Ecto neural progenitor cell (in vitro differentiated cells): ENCODE measurements at regions not wholly inside any gene's neighbourhood (a gene's known extent, or its start where the extent isn't known, plus 50 kb on each side); places are given as distances from the start of the nearest gene placed in this dataset.
"Not testable (repeated sequence)": the region's sequence is repeated elsewhere in the genome, so short reads cannot be mapped to it uniquely, and the experiment has no call there.

Source experiments
- DNase-seq: peaks from one replicate; pipeline ENCODE4 v3.0.0-alpha.2; 2018; ENCODE audit warnings: low spot score

DNA sequence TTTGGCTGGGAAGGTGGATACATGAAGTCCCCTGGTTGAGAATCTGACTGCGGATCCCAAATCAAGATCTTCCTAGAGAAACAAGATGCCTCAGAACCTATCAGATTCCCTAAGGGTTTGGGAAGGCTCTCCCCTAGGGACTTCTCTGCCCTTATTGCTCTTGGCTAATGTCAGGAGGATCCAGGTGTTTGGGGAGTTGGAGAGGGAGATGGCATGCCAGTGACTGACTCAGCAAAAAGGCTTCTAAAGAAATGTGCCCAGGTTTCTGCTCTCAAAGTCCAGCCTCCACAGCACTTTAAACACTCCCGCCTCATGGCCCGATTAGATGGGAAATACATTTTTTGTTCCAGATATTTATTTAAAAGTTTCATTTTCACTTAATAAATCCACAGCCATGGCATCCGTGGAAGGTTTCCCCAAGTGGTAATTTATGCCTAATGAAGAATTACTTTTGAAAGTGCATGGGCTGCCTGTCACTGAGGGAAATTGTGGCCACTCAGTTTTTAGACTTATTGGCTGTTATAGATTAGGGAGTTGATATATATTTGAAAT lies 156.4 kb downstream of the OSR1 start:
- DNase-seq: no peak

DNA sequence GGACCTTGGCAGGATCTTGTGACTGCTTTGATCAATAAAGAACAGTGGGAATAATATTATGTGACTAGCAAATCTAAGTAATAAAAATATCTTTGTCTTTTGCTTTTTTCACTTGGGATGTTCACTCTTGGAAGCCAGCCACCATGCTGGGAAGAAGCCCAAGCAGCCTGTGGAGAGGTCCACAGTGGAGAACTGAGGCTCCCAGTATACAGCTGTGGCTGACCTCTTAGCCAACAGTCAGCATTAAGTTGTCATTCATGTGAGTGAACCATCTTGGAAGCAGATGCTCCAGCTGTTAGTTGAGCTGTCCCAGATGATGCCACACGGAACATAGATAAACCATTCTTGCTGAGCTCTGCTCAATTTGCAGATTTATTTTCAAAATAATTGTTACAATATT lies 160.0 kb downstream of the OSR1 start:
- no peak for DNase-seq

DNA sequence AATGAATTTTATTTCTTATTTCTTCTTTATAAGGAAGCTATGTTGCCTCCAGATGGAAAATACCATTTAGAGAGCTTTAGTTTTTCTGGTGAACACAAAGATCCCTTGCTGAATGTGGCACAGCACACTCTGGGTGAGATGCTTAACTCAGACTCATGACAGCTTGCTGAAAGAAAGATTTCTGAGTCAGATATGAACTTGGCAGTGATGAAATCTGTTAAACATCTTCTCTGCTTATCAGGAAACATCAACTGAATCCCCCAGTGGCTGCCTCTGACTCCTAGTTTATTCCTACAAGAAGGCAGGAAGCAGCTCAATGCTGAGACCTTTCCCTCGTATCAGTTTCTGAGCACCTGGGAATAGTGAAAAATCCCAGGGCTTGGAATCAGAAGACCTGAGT lies 162.8 kb downstream of the OSR1 start:
- no peak for DNase-seq

DNA sequence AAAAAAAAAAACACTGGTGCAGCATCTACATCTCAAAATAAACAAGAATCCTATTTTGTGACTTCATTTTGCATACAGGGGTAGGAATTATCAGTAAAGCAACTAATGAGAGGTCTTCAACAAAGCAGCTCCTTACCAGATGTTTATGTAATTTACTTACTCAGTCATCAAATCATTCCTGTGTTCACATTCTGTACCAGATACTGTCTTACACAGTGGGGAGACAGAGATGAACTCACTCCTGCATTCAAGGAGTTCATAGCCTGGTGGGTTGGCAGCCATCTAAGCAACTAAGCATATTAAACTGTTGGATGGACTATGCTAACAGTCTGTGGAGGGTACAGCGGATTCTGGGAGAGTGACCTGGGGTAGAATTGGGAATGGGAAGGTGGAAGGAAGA lies 169.0 kb downstream of the OSR1 start:
- no peak for DNase-seq

DNA sequence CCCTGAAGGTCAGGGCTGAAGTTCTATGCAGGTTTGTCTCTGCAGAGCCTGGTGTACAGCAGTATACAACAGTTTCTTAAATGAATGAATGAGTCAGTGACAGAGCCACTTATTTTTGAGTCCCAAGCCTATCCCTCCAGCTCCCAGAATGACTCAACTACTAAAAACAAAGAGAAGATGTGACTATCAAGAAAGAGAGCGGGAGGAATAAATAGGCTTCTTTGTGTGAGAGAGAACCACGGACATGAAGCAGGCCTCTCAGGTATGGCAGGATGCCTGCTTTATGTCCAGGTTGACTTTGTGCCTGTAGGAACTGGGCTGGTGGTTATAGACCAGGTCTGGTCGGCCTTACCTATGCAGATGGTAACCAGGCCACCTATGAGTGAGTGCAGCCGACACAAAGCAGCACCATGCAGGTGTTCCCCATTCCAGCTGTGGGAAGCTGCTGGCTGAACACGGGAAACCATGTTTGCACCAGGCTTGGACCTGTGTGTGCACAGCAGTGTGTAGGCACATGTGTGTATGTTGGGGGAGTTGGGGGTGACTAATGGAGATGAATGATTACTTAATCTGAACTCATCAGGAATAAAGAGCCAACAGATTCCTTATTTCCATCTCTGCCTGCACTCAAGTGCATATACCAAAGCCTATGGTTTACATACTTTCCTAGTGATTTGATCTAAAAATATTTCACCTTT lies 171.0 kb downstream of the OSR1 start:
- no peak for DNase-seq

DNA sequence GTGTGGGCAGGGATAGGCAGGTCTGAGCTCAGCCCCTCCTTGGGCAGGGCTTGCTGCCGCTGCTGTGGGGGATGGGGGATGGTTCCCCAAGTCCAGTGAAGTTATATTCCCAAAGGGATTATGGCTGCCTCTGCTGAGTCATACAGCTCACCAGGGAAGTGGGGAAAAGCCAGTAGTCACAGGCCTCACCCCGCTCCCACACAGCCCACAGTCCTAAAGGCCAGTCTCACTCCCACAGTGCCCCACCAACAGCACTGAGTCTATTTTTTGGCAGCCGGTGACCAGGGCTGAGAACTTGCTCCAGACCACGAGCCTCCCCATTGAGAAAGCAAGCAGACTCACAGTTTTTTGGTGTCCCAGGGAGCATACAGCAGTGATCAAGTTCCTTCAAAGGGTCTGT lies 173.3 kb downstream of the OSR1 start:
- DNase-seq: no peak

DNA sequence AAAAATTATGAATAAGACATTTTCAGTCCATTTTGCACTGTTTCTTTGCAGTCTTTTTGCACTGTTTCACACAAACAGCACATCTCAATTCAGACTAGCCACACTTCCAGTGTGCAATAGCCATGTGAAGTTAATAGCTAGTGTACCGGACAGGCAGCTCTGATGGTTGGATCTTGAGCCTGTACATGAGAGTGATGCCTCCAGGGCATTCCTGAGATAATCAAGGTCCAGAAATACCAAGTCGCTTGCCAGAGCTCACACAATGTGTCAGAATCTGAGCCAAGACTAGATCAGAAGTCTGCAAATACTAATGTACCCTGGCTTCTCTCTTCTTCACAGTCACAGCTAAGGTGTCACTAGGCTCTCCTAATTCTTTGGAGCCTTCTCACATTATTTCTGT lies 180.2 kb downstream of the OSR1 start:
- no peak for DNase-seq

DNA sequence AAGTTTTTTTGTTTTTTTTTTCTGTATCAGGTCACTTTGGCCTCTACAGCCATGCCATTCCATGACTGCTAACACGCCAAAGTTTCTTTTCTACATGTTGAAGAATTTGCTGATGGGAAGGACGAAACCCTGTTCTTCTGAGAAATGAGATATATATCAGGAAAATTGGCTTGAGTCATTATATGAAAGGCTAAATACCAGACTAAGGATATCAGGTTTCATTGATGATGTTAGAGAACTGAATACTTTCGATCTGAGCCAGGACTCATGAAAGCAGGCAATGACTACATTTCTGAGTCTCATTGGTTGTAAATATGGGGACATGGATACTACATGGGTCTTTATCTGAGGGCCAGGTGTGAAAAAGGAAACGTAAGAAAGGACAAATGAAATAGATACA lies 181.4 kb downstream of the OSR1 start:
- DNase-seq: no peak

DNA sequence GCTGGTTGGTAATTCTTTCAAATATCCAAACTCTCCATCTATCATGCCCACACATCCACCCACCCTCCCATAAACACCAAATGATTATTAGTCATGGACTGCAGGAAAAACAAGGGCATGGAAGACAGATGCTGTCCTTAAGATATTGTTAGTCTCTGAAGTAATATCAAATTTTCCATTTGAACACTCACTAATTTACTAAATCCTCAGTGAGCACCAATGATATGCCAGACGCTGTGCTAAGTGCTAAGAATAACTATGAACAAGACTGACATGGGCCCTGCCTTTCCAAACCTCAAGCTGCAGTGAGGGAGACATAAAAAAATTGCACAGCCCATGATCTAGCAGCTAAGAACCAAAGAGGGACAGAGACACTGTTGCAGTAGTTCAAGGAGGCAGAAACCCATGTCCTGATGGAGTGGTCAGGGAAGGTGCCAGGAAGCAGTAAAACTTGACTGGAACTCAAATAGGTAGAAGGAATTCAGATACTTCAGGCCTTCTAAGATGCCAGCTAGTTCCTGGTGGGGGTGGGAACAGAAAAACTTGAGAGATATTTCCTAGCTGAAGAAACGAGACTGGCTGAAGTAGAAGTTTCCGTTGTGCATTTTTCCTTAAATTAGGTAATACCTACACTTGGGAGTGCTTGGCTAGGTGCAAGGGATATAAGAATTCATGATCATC lies 182.1 kb downstream of the OSR1 start:
- DNase-seq: no peak

DNA sequence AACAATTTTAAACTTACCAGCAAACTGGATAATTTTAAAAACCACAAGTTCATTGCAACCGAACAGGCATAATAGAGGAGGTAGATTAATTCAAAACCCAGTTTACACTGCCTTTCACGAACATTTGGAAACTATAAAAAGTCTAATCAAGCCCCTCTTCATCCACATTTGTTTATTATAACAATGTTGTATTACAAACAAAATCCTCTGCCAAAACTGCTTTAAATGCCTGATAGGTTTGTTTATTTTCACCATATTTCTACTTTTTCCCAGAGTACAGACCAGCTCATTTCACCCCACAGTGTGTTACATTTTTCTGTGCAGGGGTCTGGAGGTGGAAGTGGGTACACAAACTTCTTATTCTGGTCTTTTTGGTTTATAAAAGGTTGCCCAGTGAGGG lies 184.2 kb downstream of the OSR1 start:
- no peak for DNase-seq

DNA sequence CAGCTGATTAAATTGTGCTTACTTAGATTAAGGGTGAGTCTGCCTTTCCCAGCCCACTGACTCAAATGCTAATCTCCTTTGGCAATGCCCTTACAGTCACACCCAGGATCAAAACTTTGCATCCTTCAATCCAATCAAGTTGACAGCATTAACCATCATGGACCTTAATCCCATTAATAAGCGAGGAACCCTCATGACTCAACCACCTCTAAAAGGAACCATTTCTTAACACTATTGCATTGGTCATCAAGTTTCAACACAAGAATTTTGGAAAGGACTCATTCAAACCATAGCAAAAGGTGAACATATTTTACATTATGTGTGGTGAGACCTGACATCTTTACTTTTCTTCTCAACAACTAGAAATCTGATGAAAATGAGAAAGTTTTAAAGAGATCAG lies 187.0 kb downstream of the OSR1 start:
- no peak for DNase-seq

DNA sequence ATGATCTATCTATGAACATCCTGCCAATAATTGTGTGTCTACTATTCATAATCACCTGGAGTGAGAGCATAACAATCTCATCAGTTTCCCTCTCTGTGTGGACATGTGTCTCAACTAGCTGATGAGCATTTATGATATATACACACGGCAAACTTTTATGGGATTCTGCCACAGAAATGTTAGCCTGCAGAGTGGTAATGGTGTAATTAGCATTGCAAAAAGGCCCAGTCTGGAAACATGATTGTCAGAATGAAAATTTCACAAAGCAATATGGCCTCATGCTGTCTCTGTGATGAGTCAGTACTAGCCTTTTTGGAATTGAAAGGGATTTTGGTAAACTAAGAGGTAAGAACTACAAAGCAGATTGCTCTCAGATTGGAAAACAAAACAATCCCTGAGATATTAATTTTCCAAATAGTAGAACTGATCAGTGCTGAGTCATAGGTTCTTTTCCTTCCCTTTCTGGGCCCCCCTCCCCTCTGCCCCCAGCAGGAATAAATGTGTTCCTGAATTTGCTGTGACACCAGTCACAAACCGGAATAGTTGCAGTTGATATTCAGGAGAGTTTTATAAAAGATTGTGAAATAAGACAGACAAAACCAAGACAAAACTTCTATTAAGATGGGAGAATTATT lies 189.2 kb downstream of the OSR1 start:
- no peak for DNase-seq

DNA sequence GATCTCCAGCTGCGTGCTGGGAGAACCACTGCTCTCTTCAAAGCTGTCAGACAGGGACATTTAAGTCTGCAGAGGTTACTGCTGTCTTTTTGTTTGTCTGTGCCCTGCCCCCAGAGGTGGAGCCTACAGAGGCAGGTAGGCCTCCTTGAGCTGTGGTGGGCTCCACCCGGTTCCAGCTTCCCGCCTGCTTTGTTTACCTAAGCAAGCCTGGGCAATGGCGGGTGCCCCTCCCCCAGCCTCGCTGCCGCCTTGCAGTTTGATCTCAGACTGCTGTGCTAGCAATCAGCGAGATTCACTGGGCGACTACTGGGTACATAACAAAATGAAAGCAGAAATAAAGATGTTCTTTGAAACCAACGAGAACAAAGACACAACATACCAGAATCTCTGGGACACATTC lies 194.3 kb downstream of the OSR1 start:
- not testable (repeated sequence) for DNase-seq

DNA sequence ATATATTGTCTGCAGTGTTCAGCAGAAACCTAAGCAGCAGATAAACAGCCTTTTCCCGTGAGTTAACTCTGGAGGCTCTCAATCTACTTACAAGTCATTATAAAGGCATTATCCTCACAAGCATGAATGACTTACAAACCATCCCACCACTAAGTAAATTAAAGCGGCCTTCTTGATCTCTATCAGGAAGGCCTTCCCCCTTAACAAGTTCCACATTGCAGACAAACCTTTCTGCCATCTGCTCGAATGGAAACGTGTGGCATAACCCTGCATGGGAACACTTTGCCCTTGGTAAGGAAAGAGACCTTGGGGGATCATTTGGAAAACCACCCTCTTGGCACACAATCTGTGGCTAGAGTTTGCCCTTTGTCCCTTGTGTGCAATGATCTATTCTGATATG lies 199.5 kb downstream of the OSR1 start:
- DNase-seq: no peak

DNA sequence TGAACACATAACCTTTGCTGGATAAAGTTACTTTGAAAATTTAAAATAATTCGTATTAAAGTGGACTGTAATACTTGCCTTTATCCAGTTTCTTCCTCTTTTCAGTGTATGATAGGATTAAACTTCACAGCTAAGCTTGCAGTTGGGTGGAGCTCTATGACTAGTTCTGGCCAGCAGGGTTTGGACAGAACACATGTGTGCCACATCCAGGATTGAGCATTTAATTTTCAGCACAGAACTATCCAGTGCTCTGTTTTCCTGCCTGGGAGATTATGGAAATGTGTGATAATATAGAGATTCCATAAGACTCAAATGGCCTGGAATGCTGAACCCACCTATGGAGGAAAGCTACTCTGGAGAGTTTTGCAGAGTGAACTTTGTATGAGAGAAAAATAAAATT lies 200.2 kb downstream of the OSR1 start:
- DNase-seq: no peak

DNA sequence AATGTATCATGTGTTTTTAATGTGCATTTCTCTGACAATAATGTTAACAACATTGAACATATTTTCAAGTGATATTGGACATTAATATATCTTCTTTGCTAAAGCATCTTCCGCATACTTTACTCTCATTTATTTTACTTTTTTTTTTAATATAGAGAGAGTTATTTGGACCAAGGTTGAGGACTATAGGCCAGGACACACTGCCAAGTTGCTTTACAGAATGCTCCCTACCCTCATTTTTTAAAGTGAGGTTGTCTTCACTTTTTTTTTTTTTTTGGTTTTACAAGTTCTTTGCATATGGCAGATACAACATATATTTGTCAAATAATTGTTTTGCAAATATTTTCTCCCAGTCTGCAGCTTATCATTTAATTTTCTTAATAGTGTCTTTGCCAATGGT lies 201.8 kb downstream of the OSR1 start:
- DNase-seq: no peak

DNA sequence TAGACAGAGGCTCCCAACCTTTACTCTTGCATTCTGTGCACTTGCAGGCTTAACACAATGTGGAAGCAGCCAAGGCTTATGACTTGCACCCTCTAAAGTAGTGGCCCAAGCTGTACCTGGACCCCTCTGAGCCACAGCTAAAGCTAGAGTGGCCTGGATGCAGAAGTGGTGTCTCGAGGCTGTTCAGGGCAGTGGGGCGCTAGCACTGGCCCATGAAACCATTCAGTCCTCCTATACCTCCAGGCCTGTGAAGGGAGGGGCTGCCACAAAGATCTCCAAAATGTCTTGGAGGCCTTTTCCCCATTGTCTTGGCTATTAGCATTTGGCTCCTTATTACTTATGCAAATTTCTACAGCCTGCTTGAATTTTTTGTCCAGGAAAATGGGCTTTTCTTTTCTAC lies 207.7 kb downstream of the OSR1 start:
- DNase-seq: no peak

DNA sequence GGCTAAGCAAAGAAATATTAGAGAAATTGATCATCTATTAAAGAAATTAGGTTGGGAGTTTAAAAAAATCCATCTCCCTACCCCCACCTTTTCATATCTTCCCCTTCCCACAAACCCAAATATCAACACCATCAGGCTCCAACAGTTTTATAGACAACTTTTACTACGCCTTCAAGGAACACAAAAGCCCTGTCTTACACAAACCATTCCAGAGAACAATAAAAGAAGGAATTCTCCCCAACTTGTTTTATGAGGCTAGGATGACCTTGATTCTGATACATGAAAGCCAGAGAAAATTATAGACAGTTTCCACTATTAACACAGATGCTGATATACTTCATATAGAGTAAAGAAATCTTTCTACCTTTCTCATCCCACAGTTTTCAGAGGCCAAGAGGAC lies 211.6 kb downstream of the OSR1 start:
- DNase-seq: no peak

DNA sequence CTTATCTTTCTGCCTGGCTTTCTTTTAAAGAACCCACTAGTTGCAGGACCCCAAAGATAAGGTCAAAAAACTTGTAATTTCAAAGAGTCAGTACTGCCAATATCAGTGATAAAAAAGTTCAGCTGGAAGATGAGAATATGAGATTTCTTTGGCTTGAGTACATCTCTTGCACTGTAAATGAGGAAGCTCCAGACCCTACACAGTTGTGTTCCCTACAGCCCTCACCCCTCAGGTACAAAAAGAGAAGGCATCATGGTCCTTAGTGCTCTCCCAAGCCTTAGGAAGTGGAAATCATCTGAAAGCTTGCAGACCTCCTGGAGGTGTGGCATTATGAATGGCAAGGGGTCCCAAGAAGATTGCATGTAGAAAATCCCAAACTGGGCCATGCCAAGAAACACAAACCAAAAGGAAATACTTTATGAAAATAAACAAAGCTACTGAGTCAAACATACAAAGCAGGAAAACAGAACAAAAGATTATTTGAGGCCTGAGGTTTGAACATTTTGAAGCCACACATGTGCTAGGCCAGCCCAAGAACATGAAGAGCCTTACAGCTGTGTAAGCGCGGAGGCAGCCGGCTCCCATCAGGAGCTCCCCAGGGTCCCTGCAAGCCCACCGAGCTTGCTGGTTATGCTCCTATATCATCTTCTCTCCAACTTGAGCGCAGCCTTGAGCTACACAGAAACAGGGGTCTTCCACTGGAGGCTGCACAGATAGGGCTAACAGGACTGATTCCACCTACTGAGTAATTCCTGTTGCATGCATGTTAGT lies 217.0 kb downstream of the OSR1 start:
- no peak for DNase-seq

DNA sequence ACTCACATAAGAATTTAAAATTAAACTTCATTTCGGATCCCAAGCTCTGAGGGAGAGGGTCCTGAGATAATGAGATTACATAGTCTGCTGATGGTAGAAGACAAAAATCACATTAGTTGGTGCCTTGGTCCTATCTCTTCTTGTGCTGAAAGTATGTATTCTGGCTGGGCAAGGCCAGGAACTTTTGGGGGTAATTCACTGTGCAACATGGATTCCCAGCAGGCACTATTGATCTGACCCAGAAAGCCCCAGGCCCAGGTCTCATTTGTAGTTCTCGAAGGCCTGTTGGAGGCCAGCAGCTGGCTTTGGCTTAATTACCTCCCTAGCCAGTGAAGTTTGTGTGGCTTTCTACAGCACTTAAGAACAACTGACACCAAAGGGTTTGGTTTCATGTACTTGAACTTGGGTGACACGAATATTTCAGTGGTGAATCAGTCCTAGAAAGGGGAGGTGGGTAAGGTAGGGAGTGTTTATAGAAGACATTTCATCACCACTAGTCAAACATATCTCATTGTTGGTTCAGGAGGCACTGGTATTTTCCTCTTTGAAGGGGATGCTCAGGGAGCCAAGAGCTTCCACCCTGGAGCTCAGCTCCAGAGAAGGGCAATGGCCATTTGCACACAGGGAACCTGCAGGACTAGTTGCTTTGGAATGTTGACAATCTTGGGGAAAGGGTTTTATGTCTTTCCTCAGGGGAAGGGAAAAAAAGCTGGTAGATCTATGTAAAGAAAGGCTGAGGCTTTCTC lies 217.8 kb downstream of the OSR1 start:
- no peak for DNase-seq

DNA sequence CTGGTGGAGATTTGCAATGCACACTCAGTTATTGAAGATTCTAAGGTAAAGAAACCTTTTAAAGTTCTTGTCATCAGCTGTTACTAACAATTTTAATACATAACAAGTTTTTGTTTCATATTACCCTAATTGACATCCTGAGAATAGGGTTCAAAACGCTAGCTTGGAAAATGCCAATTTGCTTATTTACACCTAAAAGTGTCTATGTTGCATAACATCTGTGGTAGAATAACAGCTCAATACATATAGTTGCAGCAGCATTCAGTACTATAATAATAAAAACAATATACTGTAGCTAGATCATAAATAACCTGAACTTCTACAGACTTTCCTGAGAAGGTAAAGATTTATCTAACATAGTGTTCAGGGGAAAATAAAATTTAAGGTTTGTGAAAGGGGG lies 219.0 kb downstream of the OSR1 start:
- no peak for DNase-seq

DNA sequence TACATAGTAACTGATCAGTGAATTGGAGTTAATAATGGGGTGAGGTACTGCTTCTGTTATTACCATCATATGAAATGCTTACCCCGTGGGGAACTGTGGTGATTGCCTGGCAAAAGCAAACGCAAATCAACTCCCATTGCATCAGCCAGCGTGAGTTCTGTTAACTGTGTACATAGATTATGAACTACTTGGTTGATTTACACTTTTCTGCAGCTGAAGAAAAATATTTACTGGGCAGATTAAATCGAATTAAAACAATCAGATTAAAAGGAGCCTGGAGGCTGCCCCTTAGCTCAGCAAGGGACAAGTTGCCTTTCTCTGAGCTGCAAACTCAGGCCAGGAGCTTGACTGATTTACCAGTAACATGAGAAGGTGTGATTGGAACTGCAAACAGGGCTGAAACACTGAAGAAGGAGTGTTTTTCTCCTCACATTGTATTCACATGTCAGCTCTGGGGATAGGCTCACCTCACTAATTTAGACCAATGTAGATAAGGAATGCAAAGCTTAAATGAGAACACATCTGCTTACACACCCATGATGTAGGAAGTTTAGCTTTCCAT lies 220.1 kb downstream of the OSR1 start:
- no peak for DNase-seq
